ENCODE measurements at regions not wholly inside any gene's neighbourhood (a gene's known extent, or its start where the extent isn't known, plus 50 kb on each side); places are given as distances from the start of the nearest gene placed in this dataset.

DNA sequence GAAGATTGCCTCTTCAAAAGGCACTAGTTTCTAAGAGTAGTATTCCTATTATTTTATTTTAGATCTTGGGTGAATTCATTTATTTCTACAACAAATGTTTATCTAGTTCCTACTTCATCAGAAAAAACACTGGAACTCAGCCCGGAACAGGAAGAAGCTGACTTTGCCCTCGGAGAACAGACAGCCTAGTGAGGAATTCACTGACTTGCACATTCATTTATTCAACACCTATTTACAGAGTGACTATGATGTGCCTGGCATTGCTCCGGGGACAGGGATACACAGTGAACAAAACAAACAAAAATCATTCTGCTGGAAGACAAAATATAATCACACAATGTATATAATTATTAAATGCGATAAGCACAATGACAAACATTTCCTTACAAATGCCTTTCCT, 54.4 kb upstream of the SDK1 start:
- Histone ChIP-seq H3K27ac (peak overlapping the region; percentile 42; the same call in 1 of the 2 replicates), H3K36me3 (ENCODE audit: insufficient read depth, low read length) (no peaks in the 10 kb centered on the region), H3K9ac (ENCODE audit: insufficient read length) (no peak overlapping the region), H3K9me3 (ENCODE audit: low read depth, low read length) (no peaks in the 10 kb centered on the region), H3K4me3 (no peak overlapping the region)
- no peak for TF ChIP-seq EZH2 (IDR thresholded peaks at IDR 0.05)
- no peak for TF ChIP-seq FOXP2 (optimal IDR thresholded peaks at IDR 0.05; ENCODE audit: control extremely low read depth, extremely low read length, insufficient read depth)
- no peak for TF ChIP-seq POLR2AphosphoS5 (IDR thresholded peaks at IDR 0.05; ENCODE audit: borderline replicate concordance, low read depth, low read length)
- DNase-seq (ENCODE audit: low read depth, low spot score), result no peak

DNA sequence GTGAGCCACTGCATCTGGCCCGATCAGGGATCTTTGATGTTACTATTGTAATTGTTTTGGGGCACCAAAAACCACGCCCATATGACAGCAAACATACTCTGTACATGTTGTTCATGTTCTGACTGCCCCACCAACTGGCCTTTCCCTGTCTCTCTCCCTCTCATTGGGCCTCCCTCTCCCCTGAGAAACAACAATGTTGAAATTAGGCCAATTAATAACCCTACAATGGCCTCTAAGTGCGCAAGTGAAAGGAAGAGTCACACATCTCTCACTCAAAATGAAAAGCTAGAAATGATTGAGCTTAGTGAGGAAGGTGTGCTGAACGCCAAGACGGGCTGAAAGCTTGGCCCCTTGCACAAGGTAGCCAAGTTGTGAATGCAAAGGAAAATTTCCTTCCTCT, 50.3 kb upstream of the SDK1 start:
- DNase-seq (ENCODE audit: low read depth, low spot score), result no peak
- TF ChIP-seq FOXP2 (optimal IDR thresholded peaks at IDR 0.05; ENCODE audit: control extremely low read depth, extremely low read length, insufficient read depth), result no peak
- no peak for TF ChIP-seq EZH2 (IDR thresholded peaks at IDR 0.05)
- TF ChIP-seq POLR2AphosphoS5 (IDR thresholded peaks at IDR 0.05; ENCODE audit: borderline replicate concordance, low read depth, low read length), result no peak
- Histone ChIP-seq H3K36me3 (ENCODE audit: insufficient read depth, low read length) (no peaks in the 10 kb centered on the region), H3K27ac (no peak overlapping the region), H3K9me3 (ENCODE audit: low read depth, low read length) (no peaks in the 10 kb centered on the region), H3K4me3 (no peak overlapping the region), H3K9ac (ENCODE audit: insufficient read length) (no peak overlapping the region)
